Nucleus accumbens (tissue), 56 donors: ENCODE measurements at regions not wholly inside any gene's neighbourhood (a gene's known extent, or its start where the extent isn't known, plus 50 kb on each side); places are given as distances from the start of the nearest gene placed in this dataset.
"Not testable (repeated sequence)": the region's sequence is repeated elsewhere in the genome, so short reads cannot be mapped to it uniquely, and the experiment has no call there.

Experiments used
- DNase-seq, 56 donors: peaks; one replicate each; lab custom pipeline; 2025; lab: John Stamatoyannopoulos, UW

DNA sequence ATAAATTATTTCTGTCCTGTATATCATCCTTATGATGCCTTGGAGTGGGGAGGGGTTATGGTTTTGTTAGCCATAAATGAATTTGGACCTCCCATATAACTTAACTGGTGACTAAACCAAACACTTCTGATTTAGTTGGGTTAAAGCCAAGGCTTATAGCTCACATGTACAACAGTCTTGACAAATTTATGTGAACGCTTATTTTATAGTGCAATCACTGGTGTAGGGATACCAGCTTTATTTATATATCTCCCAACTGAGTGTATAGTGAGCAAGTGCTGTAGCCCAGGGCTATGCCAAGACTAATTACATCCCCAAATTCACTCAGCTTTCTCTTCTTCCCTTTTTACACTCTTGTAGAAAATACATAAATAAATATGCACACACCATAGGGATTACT, 956.2 kb downstream of the SORCS3 start:
- DNase-seq, result no peak

GRCh38 chr10:105596749-105597148, 955.7 kb downstream of the SORCS3 start:
- DNase-seq, result no peak

DNA sequence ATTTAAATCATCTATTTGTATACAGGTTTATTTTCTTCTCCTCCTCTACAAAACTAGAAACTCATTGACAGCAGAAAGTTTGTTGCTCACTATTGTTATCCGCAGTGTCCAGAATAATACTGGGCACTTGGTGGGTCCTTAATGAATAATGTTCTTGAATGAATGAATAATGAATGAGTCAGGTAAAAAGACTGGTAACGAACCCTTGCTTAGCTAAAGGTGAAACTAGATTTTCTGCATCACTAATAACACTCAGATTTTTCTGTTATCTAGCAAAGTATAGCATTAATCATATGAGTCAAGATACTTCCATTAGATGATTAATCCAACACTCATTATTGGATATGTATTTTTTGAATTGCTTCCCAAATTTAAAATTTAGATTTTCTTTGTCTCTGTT, 953.2 kb downstream of the SORCS3 start:
- no peak for DNase-seq

DNA sequence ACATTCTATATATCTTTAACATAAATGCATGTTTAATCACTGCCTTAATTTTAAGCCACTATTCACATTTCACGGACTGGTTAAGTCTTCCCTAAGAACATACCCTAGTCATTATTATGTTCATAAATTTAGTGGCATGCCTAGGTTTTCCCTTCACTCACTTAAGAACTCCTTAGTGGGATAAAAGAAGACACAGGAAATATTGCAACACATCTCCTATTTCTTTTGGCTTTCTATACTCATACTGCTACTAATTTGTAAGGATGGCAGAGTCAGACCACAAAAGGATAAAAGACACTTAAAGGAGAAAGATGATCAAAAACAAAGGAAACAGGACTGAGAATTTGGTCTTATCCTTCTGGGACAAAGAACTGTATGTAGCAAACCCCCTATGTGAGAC, 951.4 kb downstream of the SORCS3 start:
- no peak for DNase-seq

- no peak for DNase-seq
Observed at GRCh38 chr10:105586451-105587098, 945.5 kb downstream of the SORCS3 start.

GRCh38 chr10:105585753-105586152, 944.7 kb downstream of the SORCS3 start:
- DNase-seq, result no peak

DNA sequence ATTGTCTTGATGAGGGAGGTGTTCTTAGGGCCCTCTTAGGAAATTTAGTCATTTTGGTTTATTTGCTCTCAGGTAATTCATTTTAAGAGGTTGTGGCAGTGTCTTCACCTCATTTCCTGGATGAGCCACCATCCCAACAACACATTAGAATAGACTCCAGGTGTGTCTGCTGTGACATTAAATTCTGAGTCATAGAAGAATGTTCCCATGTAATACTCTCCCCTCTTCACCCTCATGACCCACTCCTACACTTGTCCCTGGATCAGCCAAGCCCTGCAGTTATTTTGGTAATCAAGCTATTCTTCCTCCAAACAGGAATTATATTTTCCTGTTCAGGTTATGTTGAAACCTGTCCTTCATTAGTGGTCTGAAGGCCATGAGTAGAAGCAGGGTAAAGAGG, 944.1 kb downstream of the SORCS3 start:
- no peak for DNase-seq

DNA sequence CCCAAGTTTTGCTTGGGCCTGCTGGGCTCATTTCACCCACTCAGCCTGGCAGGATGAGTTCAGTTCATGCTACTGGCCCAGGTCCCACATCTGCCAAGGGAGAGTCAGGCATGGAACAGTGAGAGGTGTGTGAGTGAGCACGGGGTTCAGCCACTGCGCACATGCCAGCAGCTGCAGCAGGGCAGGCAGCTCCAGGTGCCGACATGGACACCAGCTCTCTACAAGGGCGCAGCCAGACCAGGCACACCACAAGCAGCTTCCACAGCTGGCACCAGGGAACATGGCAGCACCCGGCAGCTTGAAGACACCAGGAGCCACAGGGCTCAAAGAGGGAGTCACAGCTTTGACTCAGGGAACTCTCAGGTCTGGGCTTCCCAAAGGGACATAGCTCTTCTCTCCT, 938.0 kb downstream of the SORCS3 start:
- DNase-seq, result no peak

DNA sequence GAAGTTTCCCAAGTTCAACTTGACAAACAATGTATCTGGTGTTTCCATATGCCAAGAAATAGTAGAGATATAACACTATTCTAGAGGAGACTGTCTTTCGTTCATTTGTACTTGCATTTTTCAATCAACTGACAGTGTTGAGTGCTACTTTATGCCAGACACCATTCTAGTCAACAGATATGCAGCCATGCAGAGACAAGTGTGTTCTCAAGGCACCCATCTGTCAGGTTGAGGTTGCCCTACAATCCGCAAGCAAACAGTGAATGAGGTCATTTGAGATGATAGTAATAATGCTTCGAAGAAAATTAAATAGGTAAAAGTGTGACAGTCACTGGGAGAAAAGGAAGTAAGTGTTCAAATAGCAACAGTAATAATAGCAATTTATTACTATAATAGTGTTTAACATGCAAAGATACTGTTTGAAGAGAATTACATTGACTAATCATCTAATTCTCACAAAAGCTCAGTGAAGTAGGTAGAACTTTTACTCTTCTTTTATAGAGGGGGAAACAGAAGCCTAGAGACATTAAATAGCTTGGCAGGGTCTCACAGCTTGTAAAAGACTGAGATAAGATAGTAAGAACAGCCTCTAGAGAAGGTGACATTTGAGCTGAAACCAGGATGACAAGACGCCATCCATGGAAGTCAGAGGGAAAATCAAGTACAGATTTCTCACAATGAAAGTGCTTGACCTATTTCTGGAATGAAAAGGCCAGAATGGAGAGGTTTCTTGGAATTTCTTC, 936.9 kb downstream of the SORCS3 start:
- DNase-seq, result no peak

DNA sequence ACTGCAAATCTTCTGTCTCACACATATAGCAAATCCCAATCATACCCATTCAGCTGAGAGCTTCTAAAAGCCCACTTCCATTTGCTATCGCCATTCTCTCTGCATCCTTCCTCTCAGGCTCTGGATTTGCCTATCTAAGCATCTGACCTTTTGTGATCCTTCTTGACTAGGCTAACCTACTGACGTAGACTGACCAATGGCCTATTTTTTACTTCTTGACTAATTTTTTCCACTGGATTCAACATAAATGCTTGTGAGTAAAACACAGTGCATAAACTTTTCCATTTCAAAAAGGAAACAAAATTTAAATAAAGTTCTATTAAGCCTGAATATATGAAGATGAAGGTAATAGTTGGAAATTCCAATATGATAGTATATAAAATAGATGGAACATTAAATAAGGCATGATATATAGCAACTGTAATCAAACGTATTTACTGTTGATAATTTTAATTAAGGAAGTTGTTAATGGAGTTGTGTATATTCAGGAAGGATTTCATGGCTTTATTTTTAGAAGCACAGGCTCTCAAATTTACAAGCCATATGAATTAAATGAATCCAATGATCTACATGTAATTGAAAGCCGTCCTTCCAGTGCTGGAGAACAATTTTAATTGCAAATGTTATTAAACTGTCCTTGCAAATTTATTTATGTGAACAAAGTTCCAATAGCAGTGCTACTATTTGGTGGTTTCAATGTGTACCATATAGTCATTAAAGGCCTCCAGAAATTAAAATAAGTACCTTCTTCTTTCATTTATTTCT, 918.4 kb downstream of the SORCS3 start:
- DNase-seq, result no peak

DNA sequence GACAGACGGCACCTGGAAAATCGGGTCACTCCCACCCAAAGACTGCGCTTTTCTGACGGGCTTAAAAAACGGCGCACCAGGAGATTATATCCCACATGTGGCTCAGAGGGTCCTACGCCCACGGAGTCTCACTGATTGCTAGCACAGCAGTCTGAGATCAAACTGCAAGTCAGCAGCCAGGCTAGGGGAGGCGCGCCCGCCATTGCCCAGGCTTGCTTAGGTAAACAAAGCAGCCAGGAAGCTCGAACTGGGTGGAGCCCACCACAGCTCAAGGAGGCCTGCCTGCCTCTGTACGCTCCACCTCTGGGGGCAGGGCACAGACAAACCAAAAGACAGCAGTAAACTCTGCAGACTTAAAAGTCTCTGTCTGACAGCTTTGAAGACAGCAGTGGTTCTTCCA, 909.4 kb downstream of the SORCS3 start:
- DNase-seq, result not testable (repeated sequence)

GRCh38 chr10:105549731-105550130, 908.6 kb downstream of the SORCS3 start:
- DNase-seq, result no peak

DNA sequence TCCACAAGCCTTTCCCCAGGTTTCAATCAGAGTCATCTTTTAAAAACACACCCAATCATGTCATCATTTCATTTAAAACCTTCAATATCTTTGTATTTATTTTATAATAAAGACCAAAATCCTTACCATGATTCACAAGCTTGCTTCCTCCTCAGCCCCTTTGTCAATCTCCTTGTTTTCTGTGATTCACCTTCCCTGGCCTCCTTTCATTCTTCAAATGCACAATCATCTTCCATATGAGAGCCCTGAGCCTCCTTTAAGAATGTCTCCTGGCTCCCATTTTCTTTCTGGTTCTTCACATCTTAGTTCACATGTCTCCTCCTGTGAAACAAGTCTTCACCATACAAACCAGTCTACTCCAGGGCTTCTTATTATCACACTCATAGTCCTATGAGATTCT, 904.0 kb downstream of the SORCS3 start:
- DNase-seq, result no peak

DNA sequence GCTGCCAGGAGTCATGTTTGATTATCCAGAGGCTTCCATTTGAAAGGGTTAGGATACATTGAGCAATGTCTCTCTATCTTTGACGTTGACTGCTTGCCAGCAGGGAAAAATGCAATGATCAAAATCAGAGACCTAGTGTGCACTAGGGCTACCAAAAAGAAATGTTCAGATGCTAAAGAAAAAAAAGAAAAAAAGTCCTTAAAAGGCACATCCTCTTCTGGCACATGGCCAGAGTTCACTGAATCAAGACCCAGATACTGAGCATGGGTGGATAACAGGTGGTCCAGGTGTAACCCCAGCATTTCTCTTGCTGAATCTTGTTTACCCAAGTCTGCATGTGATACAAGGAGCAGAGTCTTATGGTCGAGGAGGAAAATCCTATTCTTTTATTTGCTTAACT, 899.3 kb downstream of the SORCS3 start:
- DNase-seq, result no peak

DNA sequence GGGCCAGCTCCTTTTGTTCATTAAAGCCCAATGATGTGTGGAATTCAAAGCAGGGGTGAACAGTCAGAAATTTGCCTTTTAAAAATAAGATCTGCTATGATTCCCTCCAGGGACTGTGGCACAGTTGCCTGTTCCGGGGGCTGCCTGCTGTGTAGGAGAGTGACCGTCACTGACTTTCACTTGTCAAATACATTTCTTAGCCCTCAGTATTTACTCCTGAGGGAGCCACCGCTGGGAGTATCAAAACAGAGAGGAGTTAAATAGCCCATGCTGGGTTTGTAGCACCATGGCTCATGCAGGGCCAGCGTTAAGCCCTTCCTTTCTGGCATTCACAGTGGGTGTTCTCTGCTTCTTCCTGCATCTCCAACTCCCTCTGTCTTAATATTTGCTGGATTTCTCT, 897.8 kb downstream of the SORCS3 start:
- DNase-seq, result no peak

DNA sequence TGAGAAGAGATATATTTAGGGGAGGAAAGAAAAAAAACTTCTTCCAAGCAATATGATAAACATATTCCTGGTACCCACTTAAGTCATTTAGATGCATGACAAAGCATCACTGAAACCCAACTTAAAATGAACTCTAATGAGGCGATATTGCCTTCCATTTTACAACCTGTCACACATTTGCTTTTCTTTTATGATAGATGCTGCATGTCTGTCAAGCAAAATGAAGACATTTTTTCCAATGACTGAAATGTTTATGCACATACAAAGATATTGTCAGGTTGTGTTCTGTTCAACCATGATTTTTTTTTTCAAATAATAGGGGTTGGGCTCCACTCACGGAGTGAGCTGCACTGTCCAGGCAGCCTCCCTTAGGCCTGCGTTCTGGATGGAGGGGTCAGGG, 894.4 kb downstream of the SORCS3 start:
- DNase-seq, result no peak

- DNase-seq, result no peak
Observed at GRCh38 chr10:105534086-105534485, 893.0 kb downstream of the SORCS3 start.

DNA sequence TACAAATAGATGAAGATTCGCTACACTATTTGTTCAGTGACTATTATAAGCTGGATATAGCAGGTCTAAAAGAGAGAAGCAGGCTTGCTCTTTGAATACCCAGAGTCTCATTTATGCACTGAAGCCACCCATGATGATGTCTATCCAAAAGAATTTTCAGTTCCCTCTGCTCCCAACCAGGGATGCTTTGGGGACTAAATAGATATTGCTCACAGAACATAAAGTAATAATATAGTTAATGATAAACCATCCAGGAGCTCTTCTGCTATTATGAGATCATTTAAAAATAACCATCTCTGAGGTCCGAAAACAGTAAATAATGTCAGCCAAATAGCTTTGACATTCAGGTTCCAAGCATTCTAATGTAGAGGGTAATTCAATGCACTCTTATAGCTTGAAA, 875.4 kb downstream of the SORCS3 start:
- no peak for DNase-seq

DNA sequence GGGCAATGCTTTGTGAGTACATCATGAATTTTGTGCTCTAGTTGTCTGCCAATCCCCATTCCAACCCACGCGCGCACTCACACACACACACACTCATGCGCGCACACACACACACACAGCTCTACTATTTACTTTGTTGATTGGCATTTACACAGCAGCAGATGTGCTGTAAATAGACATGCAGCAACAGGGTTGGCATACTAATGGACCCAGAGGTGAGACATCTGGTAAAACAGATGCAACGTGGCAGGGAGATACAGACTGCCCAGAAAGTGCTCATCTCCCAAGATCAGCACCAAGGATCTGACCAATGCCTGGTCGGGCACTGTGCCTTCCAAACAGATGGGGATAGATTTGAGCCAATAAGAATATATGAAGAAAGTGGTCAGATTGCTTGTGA, 873.0 kb downstream of the SORCS3 start:
- DNase-seq, result no peak

DNA sequence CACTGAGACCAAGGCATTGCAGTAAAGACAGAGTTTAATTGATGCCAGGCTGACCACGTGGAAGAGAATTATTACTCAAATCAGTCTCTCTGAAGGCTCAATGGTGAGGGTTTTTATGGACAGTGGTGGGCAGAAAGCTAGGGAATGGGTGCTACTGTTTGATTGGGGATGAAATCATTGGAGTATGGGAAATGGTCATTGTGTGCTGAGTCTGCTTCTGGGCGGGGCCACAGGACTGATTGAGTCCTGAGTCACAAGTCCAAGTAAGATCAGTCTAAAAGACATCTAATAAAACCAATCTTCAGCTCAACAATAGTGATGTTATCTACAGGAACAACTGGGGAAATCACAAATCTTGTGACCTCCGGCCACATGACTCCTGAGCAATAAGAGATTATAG, 868.4 kb downstream of the SORCS3 start:
- no peak for DNase-seq

GRCh38 chr10:105506262-105506661, 865.2 kb downstream of the SORCS3 start:
- no peak for DNase-seq

DNA sequence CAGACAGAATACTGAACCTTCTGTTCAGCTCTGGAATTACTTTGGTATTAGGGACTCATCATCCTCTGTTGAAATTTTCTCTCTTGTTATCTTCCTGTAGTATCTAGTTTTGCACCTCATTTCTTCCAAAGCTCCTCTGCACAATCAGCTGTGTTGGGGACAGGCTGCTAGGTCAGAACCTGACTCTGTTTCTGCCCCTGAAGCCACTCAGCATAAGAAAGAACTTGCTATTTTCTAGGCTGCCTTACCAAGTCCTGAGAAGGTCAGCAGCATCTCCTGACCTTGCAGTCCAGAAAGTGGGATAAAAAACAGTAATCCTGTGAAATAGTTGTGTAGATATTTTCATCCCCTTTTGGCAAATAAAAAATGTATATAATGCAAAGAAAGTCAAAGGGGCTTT, 862.6 kb downstream of the SORCS3 start:
- no peak for DNase-seq
